LNCAP (cell line): ENCODE measurements at regions not wholly inside any gene's neighbourhood (a gene's known extent, or its start where the extent isn't known, plus 50 kb on each side); places are given as distances from the start of the nearest gene placed in this dataset.

Experiments
- CTCF ChIP-seq: fragments of 450-650 bp; IDR thresholded peaks from 2 replicates; pipeline ENCODE4 v1.5.1; 2017; ENCODE audit warnings: mild to moderate bottlenecking

GRCh38 chr12:131612092-131612755, 98.7 kb upstream of the SFSWAP start:
- no peak for TF ChIP-seq CTCF

DNA sequence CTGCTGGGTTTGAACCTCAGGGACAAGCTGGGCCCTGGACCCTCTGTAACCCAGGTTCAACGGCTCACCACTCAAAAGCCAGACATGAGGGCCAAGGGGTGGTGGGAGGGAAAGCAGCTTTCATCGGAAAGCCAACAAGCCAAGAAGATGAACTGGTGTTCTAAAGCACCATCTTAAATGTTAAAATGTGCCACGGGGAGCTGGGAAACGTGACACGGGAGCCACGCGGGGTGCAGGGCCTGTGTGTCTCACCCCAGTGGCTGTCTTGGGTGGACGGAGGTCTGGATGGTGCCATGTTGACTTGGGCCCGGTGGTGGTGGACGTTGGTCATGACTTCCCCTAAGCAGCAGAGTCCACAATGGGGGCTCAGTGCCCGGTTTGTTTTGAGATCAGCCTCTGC, 97.7 kb upstream of the SFSWAP start:
- no peak for TF ChIP-seq CTCF

- no peak for TF ChIP-seq CTCF
These were observed 97.2 kb upstream of the SFSWAP start for GRCh38 chr12:131613678-131614077.

DNA sequence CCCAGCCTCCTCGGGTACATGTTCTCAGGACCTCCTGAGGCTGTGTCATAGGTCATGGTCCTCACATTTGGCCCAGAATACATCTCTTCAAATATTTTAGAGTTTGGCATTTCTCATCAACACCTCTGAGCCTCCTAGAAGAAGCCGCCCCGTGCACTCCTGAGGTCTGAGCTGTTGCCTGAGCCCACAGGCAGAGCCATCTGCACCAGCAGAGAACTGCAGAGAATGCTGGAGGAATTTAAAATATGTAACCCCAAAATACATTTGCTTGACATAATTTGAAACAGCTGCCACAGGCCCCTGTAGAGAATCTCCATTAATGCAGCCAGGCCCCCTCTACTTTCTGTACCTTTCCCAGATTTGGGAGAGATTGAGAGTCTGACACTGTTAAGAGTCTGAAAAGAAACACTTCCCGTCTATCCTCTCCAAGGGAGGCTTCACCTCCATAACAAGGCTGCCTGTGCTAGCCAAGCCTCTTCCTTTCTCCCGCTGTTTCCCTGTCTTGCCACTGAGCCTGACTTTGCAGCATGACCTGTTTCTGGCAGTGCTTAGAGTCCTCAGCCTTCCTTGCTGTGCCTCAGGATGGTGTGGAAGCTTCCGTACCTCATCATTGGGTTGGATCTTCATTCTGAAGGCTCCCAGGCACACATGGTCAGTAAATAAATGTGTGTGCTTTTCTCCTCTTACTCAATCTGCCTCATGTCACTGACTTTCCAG, 95.4 kb upstream of the SFSWAP start:
- no peak for TF ChIP-seq CTCF

DNA sequence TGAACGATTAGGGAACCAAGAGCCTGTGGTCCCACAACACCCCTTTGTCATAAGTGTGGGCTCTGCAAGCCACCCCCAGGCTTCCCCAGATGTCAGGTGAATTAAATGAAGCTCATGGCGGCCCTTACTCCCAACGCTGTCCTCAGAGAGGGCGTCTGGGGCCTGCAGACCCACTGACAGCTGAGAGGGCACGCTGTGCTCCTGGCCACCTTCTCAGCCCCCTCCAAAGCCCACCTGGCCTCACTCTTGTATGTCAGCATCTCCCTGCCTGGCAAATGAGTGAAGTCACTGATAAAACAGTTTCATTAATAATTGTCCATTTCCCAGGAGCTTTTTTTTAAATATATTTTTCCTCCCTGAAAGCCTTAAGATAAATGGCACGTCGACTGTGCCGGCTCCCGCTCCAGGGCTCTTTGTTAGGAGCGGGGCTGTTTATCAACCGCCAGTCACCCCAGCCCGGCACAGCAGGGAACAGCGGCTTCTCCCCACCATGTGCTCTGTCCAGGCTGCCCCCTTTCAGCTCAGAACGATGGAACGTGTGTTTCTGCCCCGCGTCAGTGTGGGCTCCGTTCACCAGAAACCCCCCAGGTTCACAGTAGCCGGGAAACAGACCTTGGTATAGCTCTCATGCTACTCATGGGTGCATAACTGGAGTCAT, 94.7 kb upstream of the SFSWAP start:
- TF ChIP-seq CTCF, result no peak

- no peak for TF ChIP-seq CTCF
These were observed 94.2 kb upstream of the SFSWAP start for GRCh38 chr12:131616738-131617137.

- no peak for TF ChIP-seq CTCF
These were observed 93.7 kb upstream of the SFSWAP start for GRCh38 chr12:131617179-131617578.
